H9 (cell line): ENCODE measurements at regions not wholly inside any gene's neighbourhood (a gene's known extent, or its start where the extent isn't known, plus 50 kb on each side); places are given as distances from the start of the nearest gene placed in this dataset.

Source experiments
- DNase-seq: peaks from one replicate; pipeline ENCODE4 v3.0.0-alpha.2; 2017
- H2AFZ ChIP-seq: one replicate; pipeline ENCODE4 v1.6.1; 2013; ENCODE audit warnings: mild to moderate bottlenecking, low read length, control low read depth, moderate library complexity
- H2AK5ac ChIP-seq: 2 replicates; pipeline ENCODE4 v1.6.1; 2013; ENCODE audit warnings: low read length, control low read depth, mixed read lengths; ENCODE audit not compliant: insufficient read length
- H2BK120ac ChIP-seq: one replicate; pipeline ENCODE4 v1.6.1; 2013; ENCODE audit warnings: low read depth, mild to moderate bottlenecking, low read length, control low read depth, inconsistent platforms; ENCODE audit not compliant: poor library complexity, severe bottlenecking
- H2BK12ac ChIP-seq: 2 replicates; pipeline ENCODE4 v1.6.1; 2013; ENCODE audit warnings: low read length, control low read depth, mixed read lengths, low read depth; ENCODE audit not compliant: insufficient read length
- H2BK15ac ChIP-seq: 2 replicates; pipeline ENCODE4 v1.6.1; 2013; ENCODE audit warnings: low read depth, low read length, control low read depth
- H2BK20ac ChIP-seq: one replicate; pipeline ENCODE4 v1.6.1; 2013; ENCODE audit warnings: low read depth, mild to moderate bottlenecking, low read length, control low read depth, inconsistent platforms; ENCODE audit not compliant: poor library complexity, severe bottlenecking
- H2BK5ac ChIP-seq: 2 replicates; pipeline ENCODE4 v1.6.1; 2013; ENCODE audit warnings: low read length, control low read depth, mixed read lengths; ENCODE audit not compliant: insufficient read length
- H3K14ac ChIP-seq: 2 replicates; pipeline ENCODE4 v1.6.1; 2013; ENCODE audit warnings: low read length, control low read depth; ENCODE audit not compliant: insufficient read depth
- H3K18ac ChIP-seq: 2 replicates; pipeline ENCODE4 v1.6.1; 2013; ENCODE audit warnings: low read depth, mild to moderate bottlenecking, mixed read lengths, low read length, control low read depth; ENCODE audit not compliant: insufficient read length
- H3K23ac ChIP-seq: 2 replicates; pipeline ENCODE4 v1.6.1; 2013; ENCODE audit warnings: low read length, control low read depth, mixed read lengths, low read depth; ENCODE audit not compliant: insufficient read length
- H3K23me2 ChIP-seq: 2 replicates; pipeline ENCODE4 v1.6.1; 2013; ENCODE audit warnings: low read depth, mild to moderate bottlenecking, mixed read lengths, low read length, control low read depth; ENCODE audit not compliant: insufficient read length, poor library complexity, severe bottlenecking
- H3K27ac ChIP-seq: 2 replicates; pipeline ENCODE4 v1.5.1; 2013; ENCODE audit warnings: low read length, control low read depth, mixed read lengths, low read depth; ENCODE audit not compliant: insufficient read length
- H3K27me3 ChIP-seq: 2 replicates; pipeline ENCODE4 v1.6.1; 2013; ENCODE audit warnings: low read length, control low read depth, inconsistent platforms; ENCODE audit not compliant: insufficient read depth
- H3K4ac ChIP-seq: 2 replicates; pipeline ENCODE4 v1.6.1; 2013; ENCODE audit warnings: low read depth, mild to moderate bottlenecking, control low read depth, inconsistent platforms, low read length, moderate library complexity
- H3K4me1 ChIP-seq: 2 replicates; pipeline ENCODE4 v1.6.1; 2013; ENCODE audit warnings: low read length, control low read depth, inconsistent platforms; ENCODE audit not compliant: insufficient read depth
- H3K4me2 ChIP-seq: 2 replicates; pipeline ENCODE4 v1.6.1; 2013; ENCODE audit warnings: low read length, control low read depth, mixed read lengths; ENCODE audit not compliant: insufficient read length, insufficient read depth
- H3K56ac ChIP-seq: 2 replicates; pipeline ENCODE4 v1.6.1; 2013; ENCODE audit warnings: low read depth, mild to moderate bottlenecking, mixed read lengths, low read length, control low read depth; ENCODE audit not compliant: insufficient read length
- H3K79me1 ChIP-seq: 2 replicates; pipeline ENCODE4 v1.6.1; 2013; ENCODE audit warnings: low read depth, mild to moderate bottlenecking, moderate library complexity, low read length, control low read depth, inconsistent platforms; ENCODE audit not compliant: insufficient read depth, poor library complexity, severe bottlenecking
- H3K79me2 ChIP-seq: 2 replicates; pipeline ENCODE4 v1.6.1; 2013; ENCODE audit warnings: low read length, control low read depth, inconsistent platforms; ENCODE audit not compliant: insufficient read depth
- H3K9ac ChIP-seq: 2 replicates; pipeline ENCODE4 v1.6.1; 2013; ENCODE audit warnings: low read length, control low read depth, mixed read lengths; ENCODE audit not compliant: insufficient read length; ENCODE audit errors: extremely low read depth
- H3K9me3 ChIP-seq: one replicate; pipeline ENCODE4 v1.6.1; 2013; ENCODE audit warnings: low read depth, low read length, inconsistent platforms; ENCODE audit not compliant: control insufficient read depth
- H3T11ph ChIP-seq: one replicate; pipeline ENCODE4 v1.6.1; 2013; ENCODE audit warnings: mild to moderate bottlenecking, low read length, control low read depth, inconsistent platforms
- H4K20me1 ChIP-seq: one replicate; pipeline ENCODE4 v1.6.1; 2013; ENCODE audit not compliant: control insufficient read depth, insufficient read length, insufficient read depth
- H4K5ac ChIP-seq: 2 replicates; pipeline ENCODE4 v1.6.1; 2013; ENCODE audit warnings: low read depth, mild to moderate bottlenecking, mixed read lengths, low read length, control low read depth; ENCODE audit not compliant: insufficient read length
- H4K8ac ChIP-seq: replicated peaks from 2 replicates; pipeline ENCODE4 v1.6.1; 2013; ENCODE audit warnings: low read length, control low read depth, mixed read lengths, low read depth; ENCODE audit not compliant: insufficient read length
- H4K91ac ChIP-seq: 2 replicates; pipeline ENCODE4 v1.6.1; 2013; ENCODE audit warnings: low read depth, mild to moderate bottlenecking, moderate library complexity, mixed read lengths, low read length, control low read depth; ENCODE audit not compliant: insufficient read length
- H3K27ac Mint-ChIP-seq, 3 experiments: 2 replicates in 2 of 3; 3 replicates in 1 of 3; pipeline ENCODE4 v1.8.0; 2020 to 2021; ENCODE audit warnings: mixed read lengths in 3 of 3, mild to moderate bottlenecking in 1 of 3, moderate library complexity in 1 of 3
- H3K27me3 Mint-ChIP-seq: 2 replicates; pipeline ENCODE4 v1.8.0; 2021; ENCODE audit warnings: low read depth, mild to moderate bottlenecking, moderate library complexity, mixed read lengths
- H3K36me3 Mint-ChIP-seq, 3 experiments: 2 replicates in 2 of 3; 3 replicates in 1 of 3; pipeline ENCODE4 v1.8.0; 2020 to 2021; ENCODE audit warnings: low read depth in 3 of 3, mixed read lengths in 3 of 3; ENCODE audit not compliant: insufficient read depth in 1 of 3
- H3K4me1 Mint-ChIP-seq, 2 experiments: 2 replicates each; pipeline ENCODE4 v1.8.0; 2020; ENCODE audit warnings: mixed read lengths in 2 of 2
- H3K4me3 Mint-ChIP-seq, 2 experiments: 2 replicates in 1 of 2; 3 replicates in 1 of 2; pipeline ENCODE4 v1.8.0; 2020 to 2021; ENCODE audit warnings: mild to moderate bottlenecking in 2 of 2, mixed read lengths in 2 of 2, moderate library complexity in 1 of 2
- H3K9me3 Mint-ChIP-seq, 2 experiments: 2 replicates in 1 of 2; 3 replicates in 1 of 2; pipeline ENCODE4 v1.8.0; 2020; ENCODE audit warnings: mild to moderate bottlenecking in 2 of 2, mixed read lengths in 2 of 2, moderate library complexity in 1 of 2
- WGBS: extraction: QIAGEN DNeasy Blood & Tissue Kit; methylation state at CpG from one replicate; pipeline ENCODE4 v1.1.7; 2013; ENCODE audit warnings: missing lambda C conversion rate, low lambda C conversion rate, mixed read lengths; ENCODE audit not compliant: insufficient read length; ENCODE audit errors: extremely low coverage; 5-methylcytosine and 5-hydroxymethylcytosine counted together
- TF ChIP-seq, protein P1 (sequence below): fragments of 200-600 bp; sonication (generic); conservative IDR thresholded peaks from 3 replicates; pipeline ENCODE4 v1.8.0; 2021; ENCODE audit warnings: antibody characterized with exemption, mild to moderate bottlenecking

DNA sequence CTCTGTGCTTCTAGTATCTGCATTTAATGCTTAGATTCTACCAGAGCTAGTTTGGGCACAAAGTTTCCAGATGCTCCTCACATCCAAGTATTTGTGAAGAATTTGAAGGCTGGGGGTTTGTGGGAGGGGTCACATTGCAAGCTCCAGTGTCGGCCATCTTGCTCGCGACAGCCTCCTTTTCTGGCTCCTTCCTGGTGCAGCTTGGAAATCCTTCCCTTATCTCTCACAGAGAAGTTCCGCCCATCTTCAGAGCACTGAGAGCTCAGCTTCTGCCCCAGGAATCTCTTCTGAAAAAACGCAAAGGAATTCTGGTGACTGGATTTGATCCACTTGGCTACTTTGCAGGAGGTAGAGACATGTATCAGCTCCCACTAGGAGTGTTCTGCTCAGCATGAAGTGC is 497.5 kb downstream of the TBC1D22A start:
- peaks cover 72 to 85% of the 10 kb centered on the region in 2 experiments for H3K9me3 Mint-ChIP-seq
- Histone ChIP-seq H3K79me1 (no peaks in the 10 kb centered on the region), H3K27ac (no peak overlapping the region), H4K5ac (no peak overlapping the region), H2BK12ac (no peak overlapping the region), H2AK5ac (no peak overlapping the region), H2BK20ac (no peak overlapping the region), H3K9me3 (peaks cover 80% of the 10 kb centered on the region), H3K14ac (no peak overlapping the region), H4K8ac (no peak overlapping the region), H3K56ac (no peak overlapping the region), H3K4ac (no peak overlapping the region), H2AFZ (no peak overlapping the region), H3K4me2 (no peak overlapping the region), H2BK120ac (no peak overlapping the region), H3K18ac (no peak overlapping the region), H2BK15ac (no peak overlapping the region), H3K23me2 (no peaks in the 10 kb centered on the region), H4K20me1 (no peaks in the 10 kb centered on the region), H4K91ac (no peak overlapping the region), H3K23ac (no peak overlapping the region), H3K27me3 (no peaks in the 10 kb centered on the region), H3K9ac (no peak overlapping the region), H2BK5ac (no peak overlapping the region), H3K79me2 (no peaks in the 10 kb centered on the region), H3K4me1 (no peaks in the 10 kb centered on the region), H3T11ph (no peak overlapping the region)
- WGBS = no CpG with 5 or more reads among the region's 5 CpGs
- H3K27ac Mint-ChIP-seq = no peak overlapping the region
- H3K4me1 Mint-ChIP-seq = no peaks in the 10 kb centered on the region
- no peak for DNase-seq
- H3K4me3 Mint-ChIP-seq = no peak overlapping the region
- peaks cover 2 to 30% (median 10%) of the 10 kb centered on the region in 3 experiments for H3K36me3 Mint-ChIP-seq
- TF ChIP-seq, protein P1, sequence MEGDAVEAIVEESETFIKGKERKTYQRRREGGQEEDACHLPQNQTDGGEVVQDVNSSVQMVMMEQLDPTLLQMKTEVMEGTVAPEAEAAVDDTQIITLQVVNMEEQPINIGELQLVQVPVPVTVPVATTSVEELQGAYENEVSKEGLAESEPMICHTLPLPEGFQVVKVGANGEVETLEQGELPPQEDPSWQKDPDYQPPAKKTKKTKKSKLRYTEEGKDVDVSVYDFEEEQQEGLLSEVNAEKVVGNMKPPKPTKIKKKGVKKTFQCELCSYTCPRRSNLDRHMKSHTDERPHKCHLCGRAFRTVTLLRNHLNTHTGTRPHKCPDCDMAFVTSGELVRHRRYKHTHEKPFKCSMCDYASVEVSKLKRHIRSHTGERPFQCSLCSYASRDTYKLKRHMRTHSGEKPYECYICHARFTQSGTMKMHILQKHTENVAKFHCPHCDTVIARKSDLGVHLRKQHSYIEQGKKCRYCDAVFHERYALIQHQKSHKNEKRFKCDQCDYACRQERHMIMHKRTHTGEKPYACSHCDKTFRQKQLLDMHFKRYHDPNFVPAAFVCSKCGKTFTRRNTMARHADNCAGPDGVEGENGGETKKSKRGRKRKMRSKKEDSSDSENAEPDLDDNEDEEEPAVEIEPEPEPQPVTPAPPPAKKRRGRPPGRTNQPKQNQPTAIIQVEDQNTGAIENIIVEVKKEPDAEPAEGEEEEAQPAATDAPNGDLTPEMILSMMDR = no peak
- H3K27me3 Mint-ChIP-seq = peaks cover 6% of the 10 kb centered on the region
